ENCODE measurements at regions not wholly inside any gene's neighbourhood (a gene's known extent, or its start where the extent isn't known, plus 50 kb on each side); places are given as distances from the start of the nearest gene placed in this dataset.

- no peak for DNase-seq
These were observed 154.1 kb upstream of the CD180 start for GRCh38 chr5:67350618-67351201.

DNA sequence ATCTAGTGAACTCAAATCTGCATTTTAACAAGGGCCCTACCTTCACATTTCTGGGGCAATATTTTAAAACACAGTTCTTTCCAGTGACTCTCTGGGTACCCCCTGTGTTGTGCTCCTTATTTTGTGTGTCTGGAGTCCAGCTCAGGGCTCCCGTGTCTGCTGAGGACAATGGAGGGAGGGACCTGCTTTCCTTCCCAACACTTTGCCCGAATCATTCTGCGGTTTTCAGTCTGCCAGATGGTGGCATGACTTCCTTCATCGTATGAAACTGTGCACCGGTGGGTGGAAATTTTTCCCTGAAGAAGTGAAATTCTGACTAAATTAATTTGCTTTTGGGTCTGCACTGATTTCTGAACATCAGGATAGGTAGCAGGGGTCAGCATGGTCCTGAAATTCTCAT is 153.6 kb upstream of the CD180 start:
- DNase-seq: no peak

DNA sequence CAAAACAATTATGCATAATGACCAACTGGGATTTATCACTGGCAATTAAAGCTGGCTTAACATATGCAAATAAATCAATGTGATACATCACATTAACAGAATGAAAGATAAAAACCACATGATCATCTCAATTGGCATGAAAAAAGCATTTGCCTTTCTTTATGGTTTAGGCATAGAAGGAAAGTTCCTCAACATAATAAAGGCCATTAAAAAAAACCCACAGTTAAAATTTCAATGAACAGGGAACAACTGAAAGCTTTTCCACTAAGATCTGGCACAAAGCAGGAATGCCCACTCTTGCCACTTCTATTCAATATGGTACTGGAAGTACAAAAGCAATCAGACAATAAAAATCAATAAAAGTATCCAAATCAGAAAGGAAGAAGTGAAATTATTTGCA is 151.2 kb upstream of the CD180 start:
- no peak for DNase-seq

DNA sequence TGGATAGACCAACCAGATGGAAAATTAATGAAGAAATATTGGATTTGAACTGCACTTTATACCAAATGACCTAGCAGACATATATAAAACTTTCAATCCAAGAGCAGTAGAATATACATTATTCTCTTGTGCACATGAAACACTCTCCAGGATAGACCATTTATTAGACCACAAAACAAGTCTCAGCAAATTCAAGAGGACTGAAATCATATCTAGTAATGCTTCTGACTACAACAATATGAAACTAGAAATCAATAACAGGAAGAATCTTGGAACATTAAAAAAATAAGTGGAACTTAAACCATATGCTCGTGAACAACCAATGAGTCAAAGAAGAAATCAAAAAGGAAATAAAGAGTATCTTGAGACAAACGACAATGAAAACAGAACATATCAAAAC is 150.0 kb upstream of the CD180 start:
- DNase-seq: no peak

DNA sequence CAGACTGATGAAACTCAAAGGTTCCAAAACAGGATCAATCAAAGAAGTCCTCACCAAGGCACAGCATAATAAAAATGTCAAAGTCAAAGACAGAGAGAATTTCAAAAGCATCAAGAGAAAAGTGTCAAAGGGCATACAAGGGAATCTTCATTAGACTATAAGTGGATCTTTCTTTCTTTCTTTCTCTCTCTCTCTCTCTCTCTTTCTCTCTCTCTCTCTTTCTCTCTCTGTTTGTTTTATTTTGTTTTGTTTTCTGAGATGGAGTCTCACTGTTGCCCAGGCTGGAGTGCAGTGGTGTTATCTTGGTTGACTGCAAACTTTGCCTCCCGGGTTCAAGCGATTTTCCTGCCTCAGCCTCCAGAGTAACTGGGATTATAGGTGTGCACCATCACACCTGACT is 148.3 kb upstream of the CD180 start:
- no peak for DNase-seq

- DNase-seq: no peak
These were observed 147.2 kb upstream of the CD180 start for GRCh38 chr5:67343835-67344234.

- DNase-seq: no peak
These were observed 144.9 kb upstream of the CD180 start for GRCh38 chr5:67341478-67341877.

GRCh38 chr5:67339219-67339767 is 142.7 kb upstream of the CD180 start:
- DNase-seq: no peak

- no peak for DNase-seq
These were observed 141.8 kb upstream of the CD180 start for GRCh38 chr5:67338421-67338820.

DNA sequence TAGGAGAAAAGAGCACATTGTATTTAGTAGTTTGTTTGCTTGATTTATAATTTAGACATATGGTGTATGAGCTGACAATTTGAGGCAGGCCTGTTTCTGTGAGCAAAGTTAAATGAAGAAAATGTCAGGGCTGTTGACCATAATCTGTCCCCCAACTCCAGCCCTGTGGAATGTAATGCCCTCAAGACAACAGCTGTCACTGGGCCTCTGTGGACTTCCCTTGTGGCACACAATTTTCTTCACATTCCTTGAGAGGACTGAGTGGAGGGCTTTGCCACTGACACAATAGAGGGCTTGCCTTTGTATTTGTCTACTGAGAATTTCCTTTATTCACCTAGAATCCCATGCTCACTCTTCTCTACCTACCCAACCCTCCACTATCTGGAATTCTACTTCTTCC is 141.2 kb upstream of the CD180 start:
- DNase-seq: no peak

- DNase-seq: no peak
These were observed 138.8 kb upstream of the CD180 start for GRCh38 chr5:67335426-67335825.

- no peak for DNase-seq
These were observed 137.8 kb upstream of the CD180 start for GRCh38 chr5:67334373-67334772.

GRCh38 chr5:67333171-67333570 is 136.6 kb upstream of the CD180 start:
- no peak for DNase-seq

GRCh38 chr5:67331296-67331925 is 134.8 kb upstream of the CD180 start:
- no peak for DNase-seq

DNA sequence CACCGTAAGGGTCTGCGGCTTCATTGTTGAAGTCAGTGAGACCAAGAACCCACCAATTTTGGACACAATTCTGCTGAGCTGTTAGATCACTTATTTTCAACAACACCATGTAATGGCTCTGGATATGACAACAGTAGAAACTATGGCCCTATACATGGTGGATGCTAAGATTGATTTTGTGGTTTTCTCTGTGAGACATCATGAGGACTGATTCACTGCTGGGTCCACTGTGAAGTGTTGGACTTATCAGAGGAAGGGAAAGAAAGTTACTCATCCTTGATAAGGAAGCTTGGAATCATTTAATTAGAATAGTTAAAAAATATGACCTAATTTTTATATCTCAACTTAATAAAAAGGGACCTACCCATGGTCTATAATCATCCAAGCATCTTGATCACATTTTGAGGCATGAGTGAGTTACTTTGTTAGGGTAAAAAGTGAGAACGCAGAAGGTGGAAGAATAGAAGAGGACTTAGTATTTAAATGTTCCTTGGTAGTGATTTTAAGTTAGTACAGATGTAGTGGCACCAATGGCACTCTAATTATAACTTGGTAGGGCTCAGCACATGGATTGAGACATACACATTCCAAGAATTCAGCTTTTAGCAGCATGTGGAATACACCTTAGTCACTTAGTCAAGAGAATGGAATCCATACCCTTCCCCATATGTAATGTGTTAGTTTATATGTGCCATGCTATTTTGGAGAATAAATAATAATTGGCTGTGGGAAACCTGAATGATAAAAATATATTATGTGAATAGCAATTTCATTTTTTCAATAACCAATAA is 123.5 kb upstream of the CD180 start:
- DNase-seq: no peak

DNA sequence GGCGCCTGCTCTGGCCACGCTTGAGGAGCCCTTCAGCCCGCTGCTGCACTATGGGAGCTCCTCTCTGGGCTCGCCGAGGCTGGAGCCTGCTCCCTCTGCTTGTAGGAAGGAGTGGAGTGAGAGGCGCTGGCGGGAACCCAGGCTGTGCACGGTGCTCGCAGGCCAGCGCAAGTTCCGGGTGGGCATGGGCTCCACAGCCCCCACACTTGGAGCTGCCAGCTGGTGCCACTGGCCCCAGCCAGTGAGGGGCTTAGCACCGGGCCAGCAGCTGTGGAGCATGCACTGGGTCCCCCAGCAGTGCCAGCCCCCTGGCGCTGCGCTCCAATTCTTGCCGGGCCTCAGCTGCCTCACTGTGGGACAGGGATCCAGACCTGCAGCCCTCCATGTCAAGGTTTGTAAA is 122.1 kb upstream of the CD180 start:
- DNase-seq: no peak

GRCh38 chr5:67317603-67318002 is 121.0 kb upstream of the CD180 start:
- no peak for DNase-seq

GRCh38 chr5:67316695-67317094 is 120.1 kb upstream of the CD180 start:
- DNase-seq: no peak

DNA sequence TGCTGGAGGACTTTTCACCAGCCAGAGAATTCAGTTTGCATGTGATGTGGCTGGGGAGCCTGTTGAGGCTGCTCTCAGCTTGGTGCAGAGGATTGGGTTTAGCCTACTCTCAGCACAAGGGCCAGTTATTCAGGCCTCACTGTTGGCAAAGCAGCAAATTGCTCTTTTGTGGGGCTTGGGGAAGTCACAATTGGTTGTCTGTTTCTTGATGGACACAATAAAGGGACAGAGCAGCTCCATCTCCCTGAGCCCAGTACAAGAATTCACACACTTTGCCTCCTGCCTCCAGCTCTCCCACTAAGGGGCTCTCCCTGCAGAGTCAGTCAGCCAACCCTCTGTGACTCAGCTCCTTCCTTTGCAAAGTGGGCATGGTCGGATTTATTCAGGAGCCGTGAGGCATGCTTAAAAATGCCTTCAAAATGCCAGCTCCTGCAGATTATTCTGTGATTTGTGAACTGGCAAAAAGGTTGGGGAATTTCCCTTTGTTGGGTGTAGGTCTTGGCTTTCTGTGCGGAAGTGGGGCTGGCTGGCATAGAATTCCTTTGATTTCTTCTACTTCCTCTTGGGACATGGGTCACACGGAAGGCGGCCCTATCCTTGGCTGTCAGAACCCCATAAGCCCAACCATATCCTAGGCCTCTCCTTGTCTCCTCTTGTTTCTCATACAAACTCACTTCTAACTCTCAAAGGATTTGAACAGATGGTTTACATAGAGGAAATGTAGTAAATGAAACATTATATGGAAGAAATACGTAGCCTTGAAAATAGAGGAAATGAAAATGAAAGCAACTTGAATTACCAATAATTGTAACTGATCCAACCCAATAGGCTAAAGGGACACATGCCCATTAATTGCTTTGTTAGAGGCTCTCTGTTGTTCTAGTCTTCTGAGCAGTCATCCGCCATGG is 118.7 kb upstream of the CD180 start:
- no peak for DNase-seq

- no peak for DNase-seq
These were observed 115.1 kb upstream of the CD180 start for GRCh38 chr5:67311701-67312100.

- DNase-seq: no peak
These were observed 114.6 kb upstream of the CD180 start for GRCh38 chr5:67311208-67311607.

DNA sequence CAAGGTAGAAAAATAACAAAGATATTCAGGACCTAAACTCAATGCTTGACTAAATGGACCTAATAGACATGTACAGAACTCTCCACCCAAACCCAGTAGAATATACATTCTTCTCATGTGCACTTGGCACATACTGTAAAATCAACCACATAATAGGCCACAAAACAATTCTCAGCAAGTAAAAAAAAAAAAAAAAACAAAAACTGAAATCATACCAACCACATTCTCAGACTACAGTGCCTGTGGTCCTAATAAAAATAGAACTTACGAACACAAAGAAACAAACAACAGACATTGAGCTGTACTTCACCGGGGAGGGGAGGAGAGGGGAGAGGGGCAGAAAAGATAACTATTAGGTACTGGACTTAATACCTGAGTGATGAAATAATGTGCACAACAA is 114.1 kb upstream of the CD180 start:
- DNase-seq: no peak

DNA sequence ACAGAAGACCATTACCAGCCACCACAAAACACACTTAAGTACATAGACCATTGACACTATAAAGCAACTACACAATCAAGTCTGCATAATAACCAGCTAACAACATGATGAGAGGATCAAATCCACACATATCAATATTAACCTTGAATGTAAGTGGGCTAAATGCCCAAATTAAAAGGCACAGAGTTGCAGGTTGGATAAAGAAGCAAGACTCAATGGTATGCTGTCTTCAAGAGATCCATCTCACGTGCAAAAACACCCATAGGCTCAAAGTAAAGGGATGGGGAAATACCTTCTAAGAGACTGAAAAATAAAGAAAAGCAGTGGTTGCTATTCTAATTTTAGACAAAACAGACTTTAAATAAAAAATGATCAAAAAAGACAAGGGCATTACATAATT is 113.6 kb upstream of the CD180 start:
- no peak for DNase-seq
